ENCODE measurements at regions not wholly inside any gene's neighbourhood (a gene's known extent, or its start where the extent isn't known, plus 50 kb on each side); places are given as distances from the start of the nearest gene placed in this dataset.

DNA sequence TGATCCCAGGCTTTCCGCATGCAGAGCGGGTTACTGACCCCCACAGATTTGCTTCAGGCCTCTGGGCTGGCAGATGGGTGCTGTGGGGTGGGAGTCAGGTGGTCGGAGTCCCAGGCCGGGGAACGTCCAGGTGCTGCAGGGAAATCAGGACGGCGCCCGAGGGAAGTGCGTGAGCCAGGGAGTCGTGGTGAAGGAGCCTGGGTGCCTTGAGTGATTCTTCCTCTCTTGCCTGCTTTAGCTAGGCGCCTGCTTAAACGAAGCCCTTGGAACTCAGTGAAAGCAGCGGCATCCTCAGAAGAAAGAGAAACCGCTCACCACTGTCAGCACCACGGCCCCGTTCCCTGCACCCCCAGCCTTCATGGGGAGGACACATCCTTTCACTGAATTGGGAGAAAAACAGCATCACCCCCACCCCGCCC lies 455.6 kb downstream of the BRD1 start:
- no peak for DNase-seq (ENCODE audit: extremely low read depth, insufficient read length)
- TF ChIP-seq, protein P1, sequence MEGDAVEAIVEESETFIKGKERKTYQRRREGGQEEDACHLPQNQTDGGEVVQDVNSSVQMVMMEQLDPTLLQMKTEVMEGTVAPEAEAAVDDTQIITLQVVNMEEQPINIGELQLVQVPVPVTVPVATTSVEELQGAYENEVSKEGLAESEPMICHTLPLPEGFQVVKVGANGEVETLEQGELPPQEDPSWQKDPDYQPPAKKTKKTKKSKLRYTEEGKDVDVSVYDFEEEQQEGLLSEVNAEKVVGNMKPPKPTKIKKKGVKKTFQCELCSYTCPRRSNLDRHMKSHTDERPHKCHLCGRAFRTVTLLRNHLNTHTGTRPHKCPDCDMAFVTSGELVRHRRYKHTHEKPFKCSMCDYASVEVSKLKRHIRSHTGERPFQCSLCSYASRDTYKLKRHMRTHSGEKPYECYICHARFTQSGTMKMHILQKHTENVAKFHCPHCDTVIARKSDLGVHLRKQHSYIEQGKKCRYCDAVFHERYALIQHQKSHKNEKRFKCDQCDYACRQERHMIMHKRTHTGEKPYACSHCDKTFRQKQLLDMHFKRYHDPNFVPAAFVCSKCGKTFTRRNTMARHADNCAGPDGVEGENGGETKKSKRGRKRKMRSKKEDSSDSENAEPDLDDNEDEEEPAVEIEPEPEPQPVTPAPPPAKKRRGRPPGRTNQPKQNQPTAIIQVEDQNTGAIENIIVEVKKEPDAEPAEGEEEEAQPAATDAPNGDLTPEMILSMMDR (IDR thresholded peaks at IDR 0.05; ENCODE audit: insufficient read depth, low read length, poor library complexity, severe bottlenecking), result no peak
- H3K36me3 ChIP-seq (ENCODE audit: control insufficient read depth, insufficient read depth, low read length), result no peaks in the 10 kb centered on the region
- H3K4me3 ChIP-seq (replicated peaks; ENCODE audit: low read depth, low read length), result no peak overlapping the region
- H3K27me3 ChIP-seq (replicated peaks; ENCODE audit: control insufficient read depth, insufficient read depth, low read length), result no peaks in the 10 kb centered on the region

DNA sequence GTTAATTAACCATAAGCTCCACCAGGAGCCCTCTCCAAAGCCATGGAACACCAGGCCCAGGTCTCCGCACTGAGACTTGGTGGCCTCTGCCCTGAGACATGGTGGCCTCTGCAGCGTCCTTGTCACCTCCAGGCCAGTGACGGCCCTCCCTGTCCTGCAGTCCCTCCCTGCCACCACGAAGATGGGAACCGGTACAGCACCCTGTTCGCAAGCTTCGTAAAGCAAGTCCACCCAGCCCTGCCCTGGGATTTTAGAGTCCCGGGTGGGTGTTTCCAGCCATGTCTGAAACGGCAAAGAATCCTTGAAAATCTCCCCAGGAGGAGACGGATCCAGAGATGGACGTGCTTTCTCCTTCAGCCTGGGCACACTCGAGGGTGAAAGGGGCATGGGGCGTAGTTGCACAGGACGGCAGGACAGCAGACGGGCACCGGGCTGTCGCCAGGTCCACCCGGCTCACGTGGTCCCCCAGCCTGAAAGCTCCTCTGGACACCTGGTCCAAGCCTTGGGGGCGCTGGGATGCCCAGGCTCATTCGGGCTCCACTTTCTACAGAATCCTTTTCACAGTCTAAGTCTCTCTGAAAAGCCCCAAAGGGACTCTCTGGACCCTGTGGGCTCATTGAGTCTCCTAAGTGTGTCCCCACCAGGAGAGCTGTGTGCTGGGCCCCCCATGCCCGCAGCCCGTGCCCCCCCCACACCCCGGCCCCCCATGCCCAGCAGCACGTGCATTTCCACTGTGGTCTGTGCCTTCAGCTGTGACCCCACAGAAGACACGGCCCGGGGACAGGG lies 456.2 kb downstream of the BRD1 start:
- no peak for DNase-seq (ENCODE audit: extremely low read depth, insufficient read length)
- H3K4me3 ChIP-seq (replicated peaks; ENCODE audit: low read depth, low read length), result no peak overlapping the region
- no peaks in the 10 kb centered on the region for H3K36me3 ChIP-seq (ENCODE audit: control insufficient read depth, insufficient read depth, low read length)
- TF ChIP-seq, protein P1 (IDR thresholded peaks at IDR 0.05; ENCODE audit: insufficient read depth, low read length, poor library complexity, severe bottlenecking), result no peak
- no peaks in the 10 kb centered on the region for H3K27me3 ChIP-seq (replicated peaks; ENCODE audit: control insufficient read depth, insufficient read depth, low read length)

DNA sequence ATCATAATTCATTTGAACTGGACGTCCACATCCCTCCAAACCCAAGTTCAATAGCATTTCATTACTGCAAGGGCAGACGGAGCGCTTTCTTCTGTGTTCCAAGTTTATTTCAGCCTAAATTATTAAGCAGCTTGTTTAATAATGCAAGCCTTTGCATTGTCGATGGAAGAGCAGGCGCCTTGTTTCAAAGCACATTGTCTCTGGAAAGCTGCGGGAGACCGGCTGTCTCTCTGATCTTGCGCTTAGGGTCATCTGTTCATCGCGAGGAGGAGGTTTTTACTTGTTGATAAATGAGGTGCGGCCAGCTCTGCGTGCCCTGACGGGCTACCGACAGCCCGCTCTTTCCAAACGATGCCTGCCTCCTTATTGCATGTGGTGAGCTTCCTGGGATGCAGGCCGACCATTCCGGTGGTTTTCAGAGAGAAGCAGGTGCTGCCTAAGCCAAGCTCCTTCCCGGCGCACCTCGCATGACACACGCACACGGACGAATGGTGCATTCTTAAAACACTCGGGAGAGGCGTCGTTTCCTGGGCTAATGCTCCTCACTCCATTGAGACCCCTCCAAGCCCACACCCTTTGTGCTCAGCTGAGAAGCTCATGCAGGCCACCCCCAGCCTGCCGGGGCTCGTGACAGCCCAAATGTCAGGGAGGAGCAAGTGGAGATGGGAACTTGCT lies 456.9 kb downstream of the BRD1 start:
- H3K36me3 ChIP-seq (ENCODE audit: control insufficient read depth, insufficient read depth, low read length), result no peaks in the 10 kb centered on the region
- DNase-seq (ENCODE audit: extremely low read depth, insufficient read length), result no peak
- no peak overlapping the region for H3K4me3 ChIP-seq (replicated peaks; ENCODE audit: low read depth, low read length)
- H3K27me3 ChIP-seq (replicated peaks; ENCODE audit: control insufficient read depth, insufficient read depth, low read length), result no peaks in the 10 kb centered on the region
- TF ChIP-seq, protein P1 (IDR thresholded peaks at IDR 0.05; ENCODE audit: insufficient read depth, low read length, poor library complexity, severe bottlenecking), result no peak

DNA sequence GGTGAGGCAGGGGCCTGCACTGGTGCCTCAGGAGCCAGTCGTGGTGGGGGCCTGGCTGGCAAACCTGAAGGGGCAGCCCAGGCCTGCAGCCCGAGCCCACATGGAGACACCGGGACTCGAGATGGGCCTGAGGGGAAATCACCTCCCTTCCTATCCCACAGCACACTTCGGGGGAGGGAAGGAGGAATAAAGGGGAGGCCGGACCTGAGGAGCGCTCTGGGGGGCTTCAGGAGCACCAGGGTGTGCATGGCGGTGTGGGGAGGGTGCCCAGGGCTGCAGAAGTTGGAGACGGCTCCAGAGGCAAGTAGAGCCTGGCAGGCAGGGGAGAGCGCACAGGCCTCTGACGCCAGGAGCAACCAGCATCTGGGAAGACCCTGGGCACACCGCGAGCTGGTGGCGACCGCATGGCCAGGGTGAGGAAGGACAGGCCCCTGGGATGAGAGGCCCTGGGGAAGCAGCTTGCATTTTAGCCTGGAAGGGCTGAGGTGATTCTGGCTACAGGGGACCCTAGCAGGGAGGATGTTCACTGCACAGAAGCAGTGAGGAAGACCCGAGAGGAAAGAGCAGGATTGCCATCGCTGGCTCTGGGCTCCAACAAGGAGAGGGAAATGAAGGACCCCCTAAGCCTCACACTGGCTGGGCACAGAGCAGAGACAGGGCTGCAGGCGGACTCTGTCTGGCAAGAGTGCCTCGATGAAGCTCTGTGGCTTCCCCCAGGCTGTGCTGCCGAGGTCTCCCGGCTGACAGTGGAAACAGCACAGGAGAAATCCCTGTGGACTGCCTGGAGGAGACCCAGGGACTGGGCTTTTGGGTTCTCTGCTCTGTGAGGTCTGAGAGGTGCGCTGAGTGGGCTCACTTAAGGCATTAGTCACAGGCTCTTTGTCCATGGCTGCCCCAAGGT lies 457.7 kb downstream of the BRD1 start:
- TF ChIP-seq, protein P1 (IDR thresholded peaks at IDR 0.05; ENCODE audit: insufficient read depth, low read length, poor library complexity, severe bottlenecking), result no peak
- DNase-seq (ENCODE audit: extremely low read depth, insufficient read length), result no peak
- Histone ChIP-seq H3K4me3 (replicated peaks; ENCODE audit: low read depth, low read length) (no peak overlapping the region), H3K36me3 (ENCODE audit: control insufficient read depth, insufficient read depth, low read length) (no peaks in the 10 kb centered on the region), H3K27me3 (replicated peaks; ENCODE audit: control insufficient read depth, insufficient read depth, low read length) (no peaks in the 10 kb centered on the region)

DNA sequence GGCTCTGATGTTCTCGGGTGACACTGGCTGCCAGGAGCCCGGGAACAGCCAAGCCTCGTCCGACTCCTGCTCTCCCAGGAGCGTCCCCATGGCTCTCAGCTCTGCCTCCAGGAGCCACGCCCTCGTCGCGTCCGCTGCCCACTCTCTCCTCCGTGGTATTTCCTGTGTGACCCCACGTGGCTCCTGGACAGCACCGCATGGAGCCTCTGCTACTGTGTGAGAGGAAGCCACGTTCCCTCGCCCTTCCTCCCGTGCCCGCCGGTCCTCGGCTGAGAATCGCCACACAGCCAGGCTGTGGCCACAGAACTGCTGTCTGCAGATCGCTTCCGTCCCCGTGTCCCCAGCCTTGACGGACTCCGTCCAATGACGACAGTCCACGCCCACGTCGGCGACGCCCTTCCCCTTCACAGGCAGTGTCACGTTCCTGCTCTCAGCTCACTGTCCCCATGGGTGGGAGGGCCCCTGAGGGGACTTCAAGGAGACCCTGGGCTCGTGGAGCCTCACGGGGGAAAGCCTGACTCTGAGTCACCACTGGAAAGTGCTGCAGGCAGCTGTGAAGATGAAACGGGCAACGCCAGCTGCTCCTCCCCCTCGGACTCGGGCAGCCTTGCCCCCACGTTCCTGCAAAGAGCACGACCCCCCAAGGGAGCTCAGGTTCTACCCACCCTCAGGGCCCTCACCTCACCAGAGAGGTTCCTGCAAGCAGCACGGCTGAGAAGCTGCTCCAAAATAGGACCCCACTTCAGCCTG lies 458.5 kb downstream of the BRD1 start:
- TF ChIP-seq, protein P1 (IDR thresholded peaks at IDR 0.05; ENCODE audit: insufficient read depth, low read length, poor library complexity, severe bottlenecking), result no peak
- Histone ChIP-seq H3K4me3 (replicated peaks; ENCODE audit: low read depth, low read length) (no peak overlapping the region), H3K36me3 (ENCODE audit: control insufficient read depth, insufficient read depth, low read length) (no peaks in the 10 kb centered on the region), H3K27me3 (replicated peaks; ENCODE audit: control insufficient read depth, insufficient read depth, low read length) (no peaks in the 10 kb centered on the region)
- DNase-seq (ENCODE audit: extremely low read depth, insufficient read length), result no peak
